ENCODE measurements at regions not wholly inside any gene's neighbourhood (a gene's known extent, or its start where the extent isn't known, plus 50 kb on each side); places are given as distances from the start of the nearest gene placed in this dataset.

GRCh38 chr4:83894831-83895230 lies 358.9 kb downstream of the GPAT3 start:
- no peak for DNase-seq

GRCh38 chr4:83890816-83891215 lies 354.9 kb downstream of the GPAT3 start:
- no peak for DNase-seq

DNA sequence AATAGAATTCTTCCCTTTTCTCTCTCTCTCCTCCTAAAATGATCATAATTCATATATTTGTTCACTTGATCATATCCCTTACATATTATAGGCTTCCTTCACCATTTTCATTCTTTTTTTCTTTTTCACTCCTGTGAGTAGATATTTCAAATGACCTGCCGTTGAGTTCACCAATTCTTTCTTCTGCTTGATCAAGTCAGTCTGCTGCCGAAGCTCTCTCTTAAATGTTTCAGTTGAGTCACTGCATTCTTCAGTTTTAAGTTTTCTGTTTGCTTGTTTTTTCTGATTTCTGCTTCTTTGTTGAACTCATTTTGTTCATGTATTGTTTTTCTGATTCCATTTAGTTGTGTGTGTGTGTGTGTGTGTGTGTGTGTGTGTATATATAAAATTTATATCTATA lies 354.3 kb downstream of the GPAT3 start:
- DNase-seq = no peak

GRCh38 chr4:83889802-83890201 lies 353.9 kb downstream of the GPAT3 start:
- DNase-seq = no peak

DNA sequence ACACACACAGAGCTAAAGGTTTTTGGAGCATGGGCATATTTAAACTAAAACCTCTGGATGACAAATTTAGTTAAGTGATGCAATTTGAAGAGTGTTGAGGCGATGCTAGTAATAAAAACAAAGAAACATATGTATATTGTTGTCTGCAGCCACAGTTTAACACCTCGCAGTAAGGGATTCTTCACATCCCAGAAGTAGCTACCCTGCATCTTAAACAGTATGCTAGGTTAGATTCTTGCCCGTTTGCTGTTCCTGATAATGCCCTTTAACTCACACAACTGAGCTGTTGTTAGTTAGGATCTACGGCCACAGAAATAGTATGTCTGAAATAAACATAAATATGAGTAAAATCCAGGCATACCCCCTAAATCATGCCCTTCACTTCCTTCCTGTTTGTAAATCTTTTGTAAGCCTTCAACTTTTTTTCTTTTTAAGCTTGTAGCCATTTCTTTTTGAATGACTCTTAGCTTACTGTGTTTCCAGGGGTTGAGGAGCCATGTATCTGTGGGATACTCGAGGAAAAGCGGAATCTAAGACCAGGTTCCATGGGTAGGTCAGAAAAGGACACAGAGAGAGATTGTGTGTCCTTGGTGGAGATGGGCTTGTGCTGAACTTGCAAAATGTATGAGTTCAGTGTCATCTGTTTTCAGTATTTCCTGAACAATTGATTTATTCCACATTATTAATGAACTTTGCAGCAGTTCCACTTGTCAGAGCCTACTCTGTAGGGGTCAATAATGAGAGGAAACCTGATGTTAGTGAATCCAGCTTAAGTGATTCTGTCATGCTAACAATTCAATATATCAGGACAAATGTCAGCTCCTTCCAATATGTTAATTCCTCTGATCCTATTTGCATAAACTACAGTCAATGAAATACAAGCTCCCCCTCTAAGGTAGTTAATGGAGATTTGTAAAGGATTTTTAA lies 349.6 kb downstream of the GPAT3 start:
- DNase-seq = no peak

DNA sequence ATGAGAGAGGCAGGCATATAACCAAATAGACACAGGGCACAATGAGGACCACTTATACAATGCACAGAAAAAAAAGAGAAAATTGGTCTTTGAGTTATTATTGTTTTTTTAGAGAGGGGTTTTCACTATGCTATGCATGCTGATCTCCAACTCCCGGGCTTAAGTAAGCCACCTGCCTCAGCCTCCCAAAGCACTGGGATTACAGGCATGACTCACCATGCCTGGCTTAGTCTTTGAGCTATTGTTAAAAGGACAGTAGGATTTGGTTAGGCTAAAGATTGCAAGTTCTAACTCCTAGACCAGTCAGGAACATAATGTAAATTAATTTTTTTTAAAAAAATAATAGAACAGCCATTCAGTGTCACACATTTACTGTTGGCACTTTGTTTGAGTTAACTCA lies 340.1 kb downstream of the GPAT3 start:
- DNase-seq = no peak

DNA sequence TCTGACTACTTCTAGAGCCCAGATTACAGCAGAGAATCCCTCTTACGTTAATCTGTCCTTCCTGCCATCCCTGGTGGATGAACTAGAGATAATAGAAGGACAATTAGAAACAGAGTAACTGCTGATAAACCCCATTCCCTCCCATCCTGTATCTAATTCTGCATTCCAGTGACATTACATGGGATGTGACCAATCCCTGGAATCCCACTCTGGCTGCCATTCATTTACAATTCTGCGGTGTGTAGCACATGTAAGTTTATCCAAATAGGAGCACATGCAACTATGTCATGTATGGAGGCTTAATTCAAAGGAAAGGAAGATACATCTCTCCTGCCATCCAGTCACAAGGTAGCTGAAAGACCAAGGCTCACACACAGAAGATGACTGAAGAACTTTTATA lies 339.5 kb downstream of the GPAT3 start:
- no peak for DNase-seq

DNA sequence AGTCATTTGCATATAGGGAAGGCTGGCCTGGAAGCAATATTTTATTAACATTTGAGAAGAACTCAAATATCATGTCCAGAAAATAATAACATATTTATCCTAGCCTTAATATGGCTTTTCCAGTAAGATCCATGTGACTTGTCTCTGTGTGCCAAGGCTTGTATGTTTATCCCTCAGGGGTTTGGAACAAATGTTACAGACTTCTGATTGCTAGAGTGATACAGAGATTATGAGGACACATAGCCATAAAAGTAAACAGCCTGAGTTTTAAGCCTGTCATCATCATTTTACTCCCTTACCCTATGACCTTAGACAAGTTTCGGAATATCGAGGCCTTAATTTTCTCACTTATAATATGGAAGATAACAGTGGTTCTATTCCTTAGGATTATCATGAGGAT lies 338.1 kb downstream of the GPAT3 start:
- no peak for DNase-seq

GRCh38 chr4:83870328-83870950 lies 334.5 kb downstream of the GPAT3 start:
- DNase-seq = no peak

DNA sequence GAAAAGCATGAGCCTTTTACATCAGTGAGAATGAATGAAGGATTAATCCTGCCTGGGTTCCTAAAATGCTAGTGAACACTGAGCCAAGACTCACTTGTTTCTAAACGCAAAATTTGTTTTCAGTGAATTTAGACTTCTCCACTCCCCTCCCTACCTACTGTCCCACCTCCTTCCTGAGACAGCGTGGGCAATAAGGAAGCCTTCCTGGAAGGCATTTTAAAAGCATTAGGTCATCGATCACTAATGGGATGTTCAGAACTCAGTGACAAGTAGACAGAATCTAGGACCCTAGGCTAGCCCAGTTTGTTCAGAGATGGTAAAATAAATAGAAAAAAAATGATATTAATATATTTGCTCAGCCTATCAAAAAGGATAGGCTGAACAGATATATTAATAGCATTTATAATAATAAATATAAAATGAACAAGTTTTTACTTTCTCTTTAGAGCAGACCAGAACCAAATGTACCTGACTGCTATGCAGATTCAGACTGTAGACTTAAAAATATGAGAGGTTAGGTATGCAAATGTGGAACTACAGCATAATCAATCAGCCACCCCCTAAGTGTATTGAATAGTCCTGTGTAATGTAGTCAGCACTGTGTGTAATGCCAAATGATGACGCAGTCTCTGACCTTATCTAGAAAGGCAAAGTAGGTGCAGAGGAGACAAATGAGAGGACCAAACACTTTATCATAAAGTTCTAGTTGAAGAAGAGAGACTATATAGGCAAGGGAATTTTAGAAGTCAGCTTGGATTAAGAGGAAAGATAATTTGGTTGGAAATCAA lies 331.1 kb downstream of the GPAT3 start:
- no peak for DNase-seq

DNA sequence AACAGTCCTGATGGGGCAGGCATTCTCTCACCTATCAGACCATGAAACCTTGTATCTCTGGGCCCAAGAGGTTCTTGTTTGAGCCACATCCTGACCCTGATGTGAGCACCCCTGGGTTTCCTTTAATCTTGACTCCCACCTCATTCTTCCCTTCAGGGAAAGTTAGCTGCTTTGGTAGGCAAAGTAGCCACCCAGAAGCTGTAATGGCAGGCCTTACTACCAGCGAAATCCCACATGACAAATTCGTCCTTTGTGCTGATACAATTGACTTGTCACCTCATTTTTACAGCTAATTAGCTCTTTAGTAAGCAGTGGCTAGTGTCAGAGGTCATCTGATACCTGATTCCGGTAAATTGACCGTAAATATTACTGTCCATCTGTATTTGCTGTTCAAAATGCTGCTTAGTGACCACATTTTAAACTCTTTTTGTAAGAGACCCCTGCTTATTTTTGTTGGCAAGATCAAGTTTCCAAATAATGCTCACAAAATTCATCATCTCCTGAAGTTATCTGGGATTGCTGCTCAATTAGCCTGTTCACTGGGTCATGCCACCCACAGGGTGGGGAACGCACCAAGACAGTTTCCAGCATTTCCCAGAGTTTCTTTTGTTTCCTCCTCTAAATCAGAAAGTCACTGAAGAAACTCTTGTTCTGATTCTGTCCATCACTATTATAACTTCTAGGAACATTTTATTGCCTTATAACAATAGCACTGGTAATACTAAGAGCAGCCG lies 329.7 kb downstream of the GPAT3 start:
- DNase-seq = no peak

DNA sequence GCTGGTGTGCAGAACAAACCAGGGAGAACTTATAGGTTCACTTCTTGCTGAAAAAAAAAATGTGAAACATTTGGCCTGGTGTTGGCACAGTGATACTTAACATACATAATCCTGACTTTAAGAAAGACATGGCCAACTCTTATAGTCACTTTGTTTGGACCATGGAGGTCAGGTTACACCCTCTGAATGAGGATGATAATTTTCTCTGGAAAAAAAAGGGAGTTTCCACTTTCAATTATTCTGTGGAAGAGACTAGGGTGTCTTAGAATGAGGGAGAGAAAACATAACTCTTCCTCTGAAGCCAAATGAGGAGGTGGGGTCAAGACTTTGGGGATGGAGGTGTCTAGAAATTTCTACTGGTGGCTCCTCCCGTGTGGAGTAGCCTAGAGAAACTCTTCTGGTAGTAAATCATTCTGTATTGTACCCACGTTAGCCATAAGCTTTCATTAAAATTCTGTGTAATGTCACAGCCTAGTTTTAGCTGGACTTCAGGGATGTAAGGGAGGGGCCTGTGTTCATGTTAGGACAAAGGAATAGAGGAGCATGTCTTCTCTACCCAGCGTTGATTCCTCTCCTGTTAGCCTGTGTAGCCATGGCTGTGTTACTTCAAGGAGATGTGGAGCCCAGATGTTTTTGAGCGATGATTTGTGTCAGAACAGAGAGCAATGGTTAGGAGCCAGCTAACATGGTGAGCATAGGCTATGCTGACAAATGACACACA lies 328.3 kb downstream of the GPAT3 start:
- no peak for DNase-seq

GRCh38 chr4:83862471-83862870 lies 326.6 kb downstream of the GPAT3 start:
- DNase-seq = no peak

- no peak for DNase-seq
Measured at GRCh38 chr4:83860200-83860599, 324.3 kb downstream of the GPAT3 start.

- no peak for DNase-seq
Measured at GRCh38 chr4:83858131-83858530, 322.2 kb downstream of the GPAT3 start.

- no peak for DNase-seq
Measured at GRCh38 chr4:83855044-83855443, 319.1 kb downstream of the GPAT3 start.

GRCh38 chr4:83852085-83852451 lies 316.2 kb downstream of the GPAT3 start:
- no peak for DNase-seq

DNA sequence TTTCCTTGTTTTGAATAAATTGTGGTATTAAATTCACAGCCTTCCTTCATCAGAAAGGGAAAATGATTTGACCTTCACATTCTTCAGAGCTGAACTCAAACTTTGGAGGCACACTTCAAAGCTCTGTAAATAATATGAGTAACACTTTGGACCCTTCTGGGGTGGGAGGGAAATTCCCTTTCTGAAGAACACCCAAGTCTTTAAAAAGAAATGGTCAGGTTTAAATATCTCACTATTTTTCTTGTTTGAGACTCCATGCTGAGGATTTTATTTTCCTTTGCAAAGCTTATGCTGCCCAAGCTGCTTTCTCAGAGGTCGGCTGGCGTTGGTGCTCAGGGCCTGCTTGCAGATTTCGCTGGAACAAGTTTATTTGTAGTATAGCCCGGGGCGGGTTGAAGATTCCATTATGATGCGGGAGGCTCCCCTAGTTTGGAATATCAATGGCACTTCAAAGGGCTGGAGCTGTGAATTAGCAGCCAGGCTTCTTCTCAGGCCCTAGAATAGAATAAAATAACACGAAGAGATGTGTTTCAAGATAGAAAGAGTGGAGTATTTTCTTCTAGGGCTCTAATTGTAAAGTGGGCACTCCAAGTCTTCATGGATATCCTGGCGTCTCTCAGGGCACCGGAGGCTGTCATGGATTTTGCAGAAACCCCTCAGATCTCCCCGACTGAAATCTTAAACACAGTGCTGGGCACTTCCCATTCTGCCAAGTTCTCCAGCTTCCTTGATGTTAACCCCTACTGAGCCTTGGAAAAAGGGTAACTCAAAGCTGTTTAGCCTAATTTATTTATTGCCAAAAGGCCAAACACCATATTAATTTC lies 315.6 kb downstream of the GPAT3 start:
- DNase-seq = no peak

DNA sequence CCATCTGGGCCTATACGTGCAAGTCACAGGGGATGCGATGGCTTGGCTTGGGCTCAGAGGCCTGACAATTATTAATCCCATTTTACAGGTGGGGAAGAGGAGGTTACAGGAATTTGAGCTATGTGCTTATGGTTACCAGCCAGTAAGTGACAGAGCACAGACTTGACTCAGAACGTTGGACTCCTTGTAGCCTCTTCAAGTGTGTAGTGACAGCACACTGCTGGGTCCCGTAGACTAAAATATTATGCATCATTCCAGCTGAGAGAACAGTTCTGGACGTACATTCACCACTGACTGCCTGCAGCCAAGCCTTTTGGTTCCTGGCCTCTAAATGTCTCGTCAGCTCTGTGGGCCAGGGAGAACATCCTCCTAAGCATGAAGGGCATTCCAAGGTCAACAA lies 314.5 kb downstream of the GPAT3 start:
- no peak for DNase-seq

DNA sequence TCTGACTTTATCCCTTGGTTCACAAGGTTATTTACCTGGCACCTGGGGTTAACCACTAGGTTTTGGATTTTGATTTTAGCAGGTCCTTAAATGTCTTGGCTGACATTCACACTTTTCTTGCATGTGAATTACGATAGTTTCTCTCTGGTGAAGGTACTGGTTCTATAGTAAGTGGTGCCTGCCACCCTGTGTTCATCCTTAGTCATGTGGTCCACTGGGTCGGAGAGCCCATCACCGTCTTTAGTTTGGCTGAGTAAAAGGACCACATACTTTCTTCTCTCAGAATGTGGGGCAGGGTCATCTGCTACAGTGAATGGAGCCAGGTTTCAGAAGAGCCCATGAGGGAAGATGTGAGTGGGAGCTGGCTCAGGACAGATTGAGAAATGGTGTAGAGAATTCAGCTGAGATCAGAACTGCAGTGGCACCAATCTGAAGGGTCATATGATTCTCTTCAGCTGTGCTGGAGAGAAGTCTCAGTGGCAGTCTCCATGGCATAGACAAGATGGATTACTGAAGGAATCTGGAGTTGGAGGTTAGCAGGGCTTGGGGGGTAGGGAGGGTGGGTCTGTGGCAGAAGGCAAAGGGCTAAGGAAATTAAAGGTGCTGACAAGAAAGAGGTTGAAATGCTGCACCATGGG lies 310.4 kb downstream of the GPAT3 start:
- no peak for DNase-seq

DNA sequence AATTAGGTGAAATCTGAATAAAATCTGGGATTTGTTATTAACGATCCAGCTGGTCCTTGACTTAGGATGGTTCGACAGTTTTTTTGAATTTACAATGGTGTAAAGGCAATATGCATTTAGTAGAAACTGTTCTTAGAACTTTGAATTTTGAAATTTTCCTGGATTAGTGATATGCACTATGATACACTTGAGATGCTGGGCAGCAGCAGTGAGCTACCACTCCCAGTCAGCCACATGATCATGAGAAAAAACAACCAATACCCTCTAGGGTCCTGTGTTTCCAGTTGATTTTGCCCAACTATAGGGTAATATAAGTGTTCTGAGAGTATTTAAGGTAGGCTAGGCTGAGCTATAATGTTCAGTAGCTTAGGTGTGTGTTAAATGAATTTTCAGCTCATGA lies 303.7 kb downstream of the GPAT3 start:
- DNase-seq = no peak
